Endodermal cell (in vitro differentiated cells): ENCODE measurements at regions not wholly inside any gene's neighbourhood (a gene's known extent, or its start where the extent isn't known, plus 50 kb on each side); places are given as distances from the start of the nearest gene placed in this dataset.

ENCODE experiments used
- DNase-seq: peaks from one replicate; pipeline ENCODE4 v3.0.0-alpha.2; 2017
- H3K27ac ChIP-seq: 2 replicates; pipeline ENCODE4 v1.5.1; 2013; ENCODE audit warnings: mild to moderate bottlenecking, low read depth, low read length, moderate library complexity
- H3K27me3 ChIP-seq: 2 replicates; pipeline ENCODE4 v1.6.1; 2013; ENCODE audit warnings: mild to moderate bottlenecking, low read length, moderate library complexity; ENCODE audit not compliant: insufficient read depth, control insufficient read depth, poor library complexity, severe bottlenecking
- H3K36me3 ChIP-seq: 2 replicates; pipeline ENCODE4 v1.7.0; 2013; ENCODE audit warnings: mild to moderate bottlenecking, low read length, moderate library complexity; ENCODE audit not compliant: control insufficient read depth, insufficient read depth
- H3K4me1 ChIP-seq: one replicate; pipeline ENCODE4 v1.7.0; 2013; ENCODE audit warnings: low read length; ENCODE audit not compliant: control insufficient read depth, insufficient read depth
- H3K4me3 ChIP-seq: 2 replicates; pipeline ENCODE4 v1.5.1; 2013; ENCODE audit warnings: mild to moderate bottlenecking, low read length, moderate library complexity
- H3K9ac ChIP-seq: 2 replicates; pipeline ENCODE4 v1.6.1; 2013; ENCODE audit warnings: mild to moderate bottlenecking, low read length, moderate library complexity; ENCODE audit not compliant: poor library complexity, severe bottlenecking; ENCODE audit errors: extremely low read depth
- H3K9me3 ChIP-seq: 2 replicates; pipeline ENCODE4 v1.6.1; 2013; ENCODE audit warnings: mild to moderate bottlenecking, low read length, moderate library complexity; ENCODE audit not compliant: control insufficient read depth
- H3K27ac Mint-ChIP-seq: 2 replicates; pipeline ENCODE4 v1.8.0; 2020; ENCODE audit warnings: mixed read lengths
- H3K27me3 Mint-ChIP-seq: 2 replicates; pipeline ENCODE4 v1.8.0; 2021; ENCODE audit warnings: mild to moderate bottlenecking, mixed read lengths; ENCODE audit not compliant: insufficient read depth
- H3K36me3 Mint-ChIP-seq: 2 replicates; pipeline ENCODE4 v1.8.0; 2020; ENCODE audit warnings: low read depth, mixed read lengths
- H3K4me1 Mint-ChIP-seq: 2 replicates; pipeline ENCODE4 v1.8.0; 2020; ENCODE audit warnings: mixed read lengths
- H3K4me3 Mint-ChIP-seq: 2 replicates; pipeline ENCODE4 v1.8.0; 2020; ENCODE audit warnings: mild to moderate bottlenecking, moderate library complexity, mixed read lengths
- H3K9me3 Mint-ChIP-seq: 2 replicates; pipeline ENCODE4 v1.8.0; 2020; ENCODE audit warnings: mild to moderate bottlenecking, mixed read lengths
- CTCF ChIP-seq: fragments of 200-600 bp; sonication (generic); conservative IDR thresholded peaks from 2 replicates; pipeline ENCODE4 v1.5.0; 2021; ENCODE audit warnings: antibody characterized with exemption, mild to moderate bottlenecking
- WGBS, 2 experiments: methylation state at CpG; one replicate each; pipeline versions ENCODE4 v1.1.5 to v1.1.7; 2013; ENCODE audit warnings: missing lambda C conversion rate in 2 of 2, mixed read lengths in 1 of 2; ENCODE audit not compliant: insufficient coverage in 1 of 2, insufficient read length in 1 of 2; 5-methylcytosine and 5-hydroxymethylcytosine counted together

- H3K9ac ChIP-seq, result no peak overlapping the region
- H3K27me3 ChIP-seq, result no peaks in the 10 kb centered on the region
- WGBS, 2 experiments, result 92 to 100% methylated on average over 1 to 2 of the region's 2 CpGs
- H3K9me3 ChIP-seq, result no peaks in the 10 kb centered on the region
- H3K27ac Mint-ChIP-seq, result no peak overlapping the region
- H3K9me3 Mint-ChIP-seq, result no peaks in the 10 kb centered on the region
- no peaks in the 10 kb centered on the region for H3K36me3 ChIP-seq
- H3K4me3 Mint-ChIP-seq, result no peak overlapping the region
- no peak for DNase-seq
- no peak for TF ChIP-seq CTCF
- H3K4me3 ChIP-seq, result no peak overlapping the region
- peaks cover 20% of the 10 kb centered on the region for H3K4me1 Mint-ChIP-seq
- H3K27me3 Mint-ChIP-seq, result peaks cover 40% of the 10 kb centered on the region
- no peak overlapping the region for H3K27ac ChIP-seq
- peaks cover 13% of the 10 kb centered on the region for H3K4me1 ChIP-seq
- H3K36me3 Mint-ChIP-seq, result no peaks in the 10 kb centered on the region
Observed at GRCh38 chr20:22460803-22461202, 123.6 kb downstream of the FOXA2 start.

- Mint-ChIP-seq H3K27ac (no peak overlapping the region), H3K4me3 (no peak overlapping the region), H3K27me3 (peaks cover 41% of the 10 kb centered on the region), H3K36me3 (no peaks in the 10 kb centered on the region), H3K9me3 (no peaks in the 10 kb centered on the region), H3K4me1 (peaks cover 26% of the 10 kb centered on the region)
- Histone ChIP-seq H3K4me1 (peaks cover 13% of the 10 kb centered on the region), H3K36me3 (no peaks in the 10 kb centered on the region), H3K9ac (no peak overlapping the region), H3K9me3 (no peaks in the 10 kb centered on the region), H3K4me3 (no peak overlapping the region), H3K27ac (no peak overlapping the region), H3K27me3 (no peaks in the 10 kb centered on the region)
- TF ChIP-seq CTCF, result no peak
- 100% methylated on average over 1 of the region's 1 CpG; no CpG with 5 or more reads in 1 of the 2 experiments for WGBS, 2 experiments
- DNase-seq, result no peak
Observed at GRCh38 chr20:22460231-22460630, 124.1 kb downstream of the FOXA2 start.

- no peak for TF ChIP-seq CTCF
- Histone ChIP-seq H3K36me3 (no peaks in the 10 kb centered on the region), H3K4me1 (peaks cover 13% of the 10 kb centered on the region), H3K4me3 (no peak overlapping the region), H3K27ac (no peak overlapping the region), H3K9me3 (no peaks in the 10 kb centered on the region), H3K9ac (no peak overlapping the region), H3K27me3 (no peaks in the 10 kb centered on the region)
- H3K4me3 Mint-ChIP-seq, result no peak overlapping the region
- H3K36me3 Mint-ChIP-seq, result no peaks in the 10 kb centered on the region
- no peaks in the 10 kb centered on the region for H3K9me3 Mint-ChIP-seq
- peaks cover 28% of the 10 kb centered on the region for H3K4me1 Mint-ChIP-seq
- DNase-seq, result no peak
- H3K27me3 Mint-ChIP-seq, result peaks cover 39% of the 10 kb centered on the region
- H3K27ac Mint-ChIP-seq, result no peak overlapping the region
Observed at GRCh38 chr20:22459754-22460153, 124.6 kb downstream of the FOXA2 start.
